GM12873 (cell line): ENCODE measurements at regions not wholly inside any gene's neighbourhood (a gene's known extent, or its start where the extent isn't known, plus 50 kb on each side); places are given as distances from the start of the nearest gene placed in this dataset.

ENCODE experiments used
- CTCF ChIP-seq: IDR thresholded peaks from 2 replicates; pipeline ENCODE4 v1.5.1; 2012; ENCODE audit warnings: low read depth, mild to moderate bottlenecking, moderate library complexity, low read length, control low read depth; ENCODE audit not compliant: insufficient read depth; ENCODE audit errors: missing control alignments

GRCh38 chr6:19042420-19042819 is 655.3 kb downstream of the RNF144B start:
- TF ChIP-seq CTCF, result no peak

DNA sequence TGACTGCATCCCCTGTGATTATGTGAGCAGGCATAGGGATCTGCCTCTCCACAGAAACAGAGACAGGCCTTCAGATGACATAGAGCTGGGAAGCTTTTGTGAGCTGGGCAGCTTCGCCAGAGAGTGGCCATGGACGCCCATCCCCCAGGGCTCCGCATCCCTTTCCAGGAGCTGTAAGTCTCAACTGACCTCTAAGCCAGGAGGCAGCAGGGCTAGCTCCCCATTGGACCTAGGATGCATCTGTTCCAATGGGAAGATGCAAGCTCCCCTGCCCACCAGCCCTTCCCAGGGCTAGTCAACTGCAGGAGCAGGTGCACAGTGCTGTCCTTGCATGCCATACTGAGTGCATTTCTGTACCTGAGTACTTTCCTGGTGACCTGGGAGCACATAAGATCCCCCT is 663.6 kb downstream of the RNF144B start:
- TF ChIP-seq CTCF, result no peak

GRCh38 chr6:19052219-19052618 is 665.1 kb downstream of the RNF144B start:
- TF ChIP-seq CTCF, result no peak

DNA sequence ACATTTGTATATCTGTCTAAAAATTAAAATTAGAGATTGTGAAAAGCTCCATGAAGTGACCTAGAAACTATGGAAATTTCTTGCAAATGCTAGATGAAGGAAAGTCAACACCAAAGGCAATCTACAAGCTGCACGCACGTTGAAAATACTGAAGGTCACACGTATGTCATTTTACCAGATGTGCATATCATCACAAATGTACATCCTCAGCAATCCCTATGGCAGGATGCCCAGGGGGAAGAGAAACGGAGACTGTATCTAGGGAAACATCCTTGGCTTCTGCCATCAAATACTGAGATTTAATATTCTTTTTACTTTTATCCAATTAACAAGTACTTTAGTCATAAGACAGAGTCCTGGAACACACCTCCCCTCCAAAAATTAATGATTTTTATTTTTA is 672.0 kb downstream of the RNF144B start:
- no peak for TF ChIP-seq CTCF

GRCh38 chr6:19067165-19067564 is 680.0 kb downstream of the RNF144B start:
- no peak for TF ChIP-seq CTCF

DNA sequence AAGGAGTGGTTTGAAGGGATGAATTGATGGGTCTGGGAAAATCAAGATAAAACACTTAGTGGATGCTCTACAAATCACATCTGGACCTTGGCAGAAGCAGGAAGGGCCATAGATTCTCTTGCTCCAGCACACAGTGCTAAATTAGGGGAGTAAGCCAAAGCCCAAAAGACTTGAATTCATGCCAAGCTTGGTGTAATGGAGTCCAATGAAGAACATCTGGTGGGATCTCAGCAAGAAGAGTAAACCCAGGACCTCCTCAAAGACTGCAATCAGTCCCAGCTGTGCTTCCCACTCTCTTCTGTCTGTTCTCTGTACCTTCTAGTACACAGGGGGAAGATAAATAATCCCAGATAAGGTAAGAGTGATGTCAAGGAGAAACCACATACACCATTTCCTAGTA is 683.4 kb downstream of the RNF144B start:
- TF ChIP-seq CTCF, result no peak

GRCh38 chr6:19083801-19084200 is 696.7 kb downstream of the RNF144B start:
- no peak for TF ChIP-seq CTCF
